IMR-90 (cell line): ENCODE measurements at regions not wholly inside any gene's neighbourhood (a gene's known extent, or its start where the extent isn't known, plus 50 kb on each side); places are given as distances from the start of the nearest gene placed in this dataset.

Experiments used
- ATAC-seq: fragments of 200-7000 bp; cut with Tn5 transposase; 2 replicates; pipeline ENCODE4 v1.9.1; 2020; ENCODE audit warnings: low read depth, mild to moderate bottlenecking, moderate library complexity
- BruUV-seq: library from RNA; stranded (reverse); fragments of 400-500 nt; replicated peaks from 2 replicates; lab custom pipeline; 2021; lab: Mats Ljungman, UMichigan
- CTCF ChIA-PET: fragments of 300-600 bp; formaldehyde crosslinking; extraction: SDS; loops from one replicate; lab custom pipeline; 2021; ENCODE audit warnings: antibody characterized with exemption; lab: Yijun Ruan, JAX
- POLR2A ChIA-PET: fragments of 300-600 bp; sonication (Branson Sonifier 250); formaldehyde crosslinking; loops from one replicate; lab custom pipeline; 2022; ENCODE audit warnings: antibody characterized with exemption; ENCODE audit not compliant: unreplicated experiment; lab: Charles Lee
- DNase-seq: peaks from one replicate; pipeline ENCODE4 v3.0.0; 2013
- H2AFZ ChIP-seq: replicated peaks from 2 replicates; pipeline ENCODE3; 2013; ENCODE audit warnings: low read length, mild to moderate bottlenecking; ENCODE audit not compliant: poor library complexity
- H2AK5ac ChIP-seq: 2 replicates; pipeline ENCODE4 v1.6.1; 2013; ENCODE audit warnings: low read depth, low read length, inconsistent platforms
- H2AK9ac ChIP-seq: replicated peaks from 2 replicates; pipeline ENCODE3; 2013; ENCODE audit warnings: mild to moderate bottlenecking, low read depth, low read length, moderate library complexity; ENCODE audit not compliant: poor library complexity
- H2BK120ac ChIP-seq: 2 replicates; pipeline ENCODE4 v1.6.1; 2013; ENCODE audit warnings: low read depth, low read length, inconsistent platforms
- H2BK15ac ChIP-seq: 3 replicates; pipeline ENCODE4 v1.6.1; 2013; ENCODE audit warnings: low read depth, low read length, inconsistent platforms
- H2BK20ac ChIP-seq: 2 replicates; pipeline ENCODE4 v1.6.1; 2013; ENCODE audit warnings: low read depth, mild to moderate bottlenecking, inconsistent platforms, low read length, moderate library complexity
- H2BK5ac ChIP-seq: 2 replicates; pipeline ENCODE4 v1.6.1; 2013; ENCODE audit warnings: mild to moderate bottlenecking, low read depth, low read length, inconsistent platforms; ENCODE audit not compliant: poor library complexity, severe bottlenecking
- H3K14ac ChIP-seq: replicated peaks from 2 replicates; pipeline ENCODE4 v1.6.1; 2013; ENCODE audit warnings: low read depth, low read length, inconsistent platforms
- H3K18ac ChIP-seq: 2 replicates; pipeline ENCODE4 v1.6.1; 2013; ENCODE audit warnings: low read depth, low read length, control low read depth
- H3K23ac ChIP-seq: 2 replicates; pipeline ENCODE4 v1.6.1; 2013; ENCODE audit warnings: low read depth, low read length, inconsistent platforms
- H3K27ac ChIP-seq: 2 replicates; pipeline ENCODE4 v1.5.1; 2013; ENCODE audit warnings: mild to moderate bottlenecking, control low read depth, low read length; ENCODE audit not compliant: insufficient read depth
- H3K27me3 ChIP-seq: 2 replicates; pipeline ENCODE4 v1.6.1; 2013; ENCODE audit warnings: low read length; ENCODE audit not compliant: control insufficient read depth, insufficient read depth
- H3K36me3 ChIP-seq: 2 replicates; pipeline ENCODE4 v1.6.1; 2013; ENCODE audit warnings: low read length, mixed read lengths; ENCODE audit not compliant: control insufficient read depth, insufficient read depth
- H3K4ac ChIP-seq: 2 replicates; pipeline ENCODE4 v1.6.1; 2013; ENCODE audit warnings: low read depth, low read length, inconsistent platforms
- H3K4me1 ChIP-seq: 2 replicates; pipeline ENCODE4 v1.6.1; 2013; ENCODE audit warnings: low read length, mixed read lengths; ENCODE audit not compliant: control insufficient read depth, insufficient read depth
- H3K4me2 ChIP-seq: 2 replicates; pipeline ENCODE4 v1.6.1; 2013; ENCODE audit warnings: low read depth, mild to moderate bottlenecking, control low read depth, low read length, moderate library complexity
- H3K4me3 ChIP-seq: 2 replicates; pipeline ENCODE4 v1.5.1; 2013; ENCODE audit warnings: low read depth, mild to moderate bottlenecking, control low read depth, low read length, moderate library complexity; ENCODE audit not compliant: insufficient read depth
- H3K56ac ChIP-seq: 2 replicates; pipeline ENCODE4 v1.6.1; 2013; ENCODE audit warnings: low read length, inconsistent platforms; ENCODE audit not compliant: insufficient read depth; ENCODE audit errors: extremely low read depth
- H3K79me1 ChIP-seq, 2 experiments: 2 replicates each; pipeline ENCODE4 v1.6.1; 2013; ENCODE audit warnings: low read length in 2 of 2, inconsistent platforms in 1 of 2, low read depth in 1 of 2
- H3K9ac ChIP-seq: 2 replicates; pipeline ENCODE4 v1.6.1; 2013; ENCODE audit warnings: low read depth, low read length, control low read depth
- H3K9me1 ChIP-seq: 2 replicates; pipeline ENCODE4 v1.6.1; 2013; ENCODE audit warnings: low read length, inconsistent platforms; ENCODE audit not compliant: insufficient read depth
- H3K9me3 ChIP-seq: 2 replicates; pipeline ENCODE4 v1.6.1; 2013; ENCODE audit warnings: low read length; ENCODE audit not compliant: control insufficient read depth, insufficient read depth
- H4K20me1 ChIP-seq: 2 replicates; pipeline ENCODE4 v1.6.1; 2013; ENCODE audit warnings: low read length, inconsistent platforms; ENCODE audit not compliant: insufficient read depth
- H4K5ac ChIP-seq: 2 replicates; pipeline ENCODE4 v1.6.1; 2013; ENCODE audit warnings: mild to moderate bottlenecking, low read depth, low read length, control low read depth
- H4K8ac ChIP-seq, 2 experiments: 2 replicates each; pipeline ENCODE4 v1.6.1; 2013; ENCODE audit warnings: low read depth in 2 of 2, low read length in 2 of 2, control low read depth in 1 of 2, inconsistent platforms in 1 of 2
- H4K91ac ChIP-seq: 2 replicates; pipeline ENCODE4 v1.6.1; 2013; ENCODE audit warnings: low read depth, low read length, inconsistent platforms; ENCODE audit not compliant: insufficient read depth
- CEBPB ChIP-seq: IDR thresholded peaks from 2 replicates; pipeline ENCODE4 v1.6.1; 2012; ENCODE audit warnings: low read depth, low read length, improper control_type of control experiment
- ELK1 ChIP-seq: fragments of 150-350 bp; IDR thresholded peaks from 2 replicates; pipeline ENCODE4 v1.6.1; 2016; ENCODE audit warnings: low read depth, mild to moderate bottlenecking, low read length, moderate library complexity, borderline replicate concordance
- MAFK ChIP-seq: IDR thresholded peaks from 2 replicates; pipeline ENCODE4 v1.6.1; 2012; ENCODE audit warnings: low read depth, low read length, improper control_type of control experiment
- MXI1 ChIP-seq: IDR thresholded peaks from 2 replicates; pipeline ENCODE4 v1.6.1; 2012; ENCODE audit warnings: low read depth, mild to moderate bottlenecking, low read length, moderate library complexity, borderline replicate concordance
- NFE2L2 ChIP-seq: fragments of 150-350 bp; IDR thresholded peaks from 2 replicates; pipeline ENCODE4 v1.6.1; 2016; ENCODE audit warnings: low read depth, mild to moderate bottlenecking, low read length
- POLR2A ChIP-seq: IDR thresholded peaks from 2 replicates; pipeline ENCODE4 v1.6.1; 2012; ENCODE audit warnings: mild to moderate bottlenecking, low read depth, low read length
- RCOR1 ChIP-seq: IDR thresholded peaks from 2 replicates; pipeline ENCODE4 v1.6.1; 2012; ENCODE audit warnings: mild to moderate bottlenecking, low read length, improper control_type of control experiment; ENCODE audit not compliant: insufficient replicate concordance
- RFX5 ChIP-seq: IDR thresholded peaks from 2 replicates; pipeline ENCODE4 v1.8.0; 2012; ENCODE audit warnings: low read depth, mild to moderate bottlenecking, low read length, moderate library complexity
- WGBS, 2 experiments: methylation state at CpG; one replicate each; pipeline versions ENCODE4 v1.1.5 to v1.1.7; 2013; ENCODE audit warnings: missing lambda C conversion rate in 2 of 2; ENCODE audit not compliant: insufficient read length in 1 of 2; ENCODE audit errors: extremely low coverage in 2 of 2; 5-methylcytosine and 5-hydroxymethylcytosine counted together
- dilution Hi-C: fragments of 300-500 bp; cut with HindIII; formaldehyde crosslinking; loops from one replicate; pipeline ENCODE4 v1.14.3; 2018; ENCODE audit warnings: low sequenced_read_pairs; ENCODE audit not compliant: unreplicated experiment
- in situ Hi-C: fragments of 300-500 bp; cut with MboI; formaldehyde crosslinking; loops from 3 replicates; pipeline ENCODE4 v1.14.3; 2019; ENCODE audit warnings: low sequenced_read_pairs, inconsistent platforms, mixed read lengths
- intact Hi-C: fragments of 100-400 bp; cut with micrococcal nuclease; formaldehyde crosslinking; loops from 2 replicates; pipeline ENCODE4 v1.10.0; 2022
- TF ChIP-seq, protein P1 (sequence below): conservative IDR thresholded peaks from 2 replicates; pipeline ENCODE4 v1.5.1; 2012; ENCODE audit warnings: mild to moderate bottlenecking, low read depth, low read length, improper control_type of control experiment

DNA sequence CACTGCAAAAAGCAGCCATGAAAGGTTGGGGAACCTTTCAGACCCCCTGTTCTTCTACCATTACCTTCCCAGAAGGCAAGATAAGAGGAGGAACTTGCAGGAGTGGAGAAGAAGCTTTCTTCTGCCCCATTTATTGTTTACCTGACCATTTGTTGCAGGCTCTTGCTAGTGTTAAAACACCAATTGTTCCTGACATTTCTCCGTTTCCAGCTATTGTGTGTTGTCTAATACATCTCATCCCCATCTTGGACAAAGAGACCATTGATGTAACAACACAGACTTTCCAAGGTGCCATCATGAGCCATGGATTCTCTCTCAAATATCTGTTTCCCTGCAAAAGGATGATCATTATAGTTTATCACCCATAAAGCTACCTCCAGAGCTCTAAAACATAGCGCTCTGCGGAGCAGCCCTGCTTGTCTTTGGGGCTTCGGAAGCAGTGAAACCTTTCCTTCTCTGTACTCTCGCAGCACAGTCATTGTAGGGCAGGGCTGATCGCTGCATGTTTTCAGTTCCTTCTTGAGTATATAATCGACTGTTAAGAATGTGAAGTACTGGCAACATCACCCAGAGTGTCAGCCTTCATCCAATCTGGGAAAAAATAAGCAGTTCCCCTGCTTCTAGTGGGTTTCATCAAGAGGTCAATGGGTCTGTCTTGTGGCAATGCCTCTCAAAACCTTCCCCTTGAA lies 680.0 kb downstream of the SEMA5A start:
- no peaks in the 10 kb centered on the region for H3K4me1 ChIP-seq
- no peak overlapping the region for H2BK20ac ChIP-seq
- H2AK5ac ChIP-seq, result no peak overlapping the region
- H3K4me3 ChIP-seq, result no peak overlapping the region
- no peak overlapping the region for H3K18ac ChIP-seq
- no peak overlapping the region for H3K4ac ChIP-seq
- H3K79me1 ChIP-seq, result no peaks in the 10 kb centered on the region
- H2BK5ac ChIP-seq, result no peak overlapping the region
- H3K23ac ChIP-seq, result no peak overlapping the region; the same call in 1 of the 2 replicates
- in situ Hi-C loops (no loop called here), intact Hi-C loops (no loop called here), dilution Hi-C loops (no loop called here)
- no peak for TF ChIP-seq POLR2A
- TF ChIP-seq, protein P1, sequence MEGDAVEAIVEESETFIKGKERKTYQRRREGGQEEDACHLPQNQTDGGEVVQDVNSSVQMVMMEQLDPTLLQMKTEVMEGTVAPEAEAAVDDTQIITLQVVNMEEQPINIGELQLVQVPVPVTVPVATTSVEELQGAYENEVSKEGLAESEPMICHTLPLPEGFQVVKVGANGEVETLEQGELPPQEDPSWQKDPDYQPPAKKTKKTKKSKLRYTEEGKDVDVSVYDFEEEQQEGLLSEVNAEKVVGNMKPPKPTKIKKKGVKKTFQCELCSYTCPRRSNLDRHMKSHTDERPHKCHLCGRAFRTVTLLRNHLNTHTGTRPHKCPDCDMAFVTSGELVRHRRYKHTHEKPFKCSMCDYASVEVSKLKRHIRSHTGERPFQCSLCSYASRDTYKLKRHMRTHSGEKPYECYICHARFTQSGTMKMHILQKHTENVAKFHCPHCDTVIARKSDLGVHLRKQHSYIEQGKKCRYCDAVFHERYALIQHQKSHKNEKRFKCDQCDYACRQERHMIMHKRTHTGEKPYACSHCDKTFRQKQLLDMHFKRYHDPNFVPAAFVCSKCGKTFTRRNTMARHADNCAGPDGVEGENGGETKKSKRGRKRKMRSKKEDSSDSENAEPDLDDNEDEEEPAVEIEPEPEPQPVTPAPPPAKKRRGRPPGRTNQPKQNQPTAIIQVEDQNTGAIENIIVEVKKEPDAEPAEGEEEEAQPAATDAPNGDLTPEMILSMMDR, result no peak
- TF ChIP-seq MAFK, result no peak
- TF ChIP-seq NFE2L2, result no peak
- TF ChIP-seq CEBPB, result no peak
- no peak for TF ChIP-seq RFX5
- no peak for TF ChIP-seq RCOR1
- TF ChIP-seq ELK1, result no peak
- TF ChIP-seq MXI1, result no peak
- no peak overlapping the region for H2BK15ac ChIP-seq
- no CpG with 5 or more reads among the region's 7 CpGs for WGBS, 2 experiments
- no peaks in the 10 kb centered on the region for H3K9me1 ChIP-seq
- H3K27ac ChIP-seq, result no peak overlapping the region
- ChIA-PET CTCF (interaction anchor here (0.7 kb wide), 1 partner anchor 611 kb away, joined by 3 read pairs; no protein-coding TSS in a partner anchor), POLR2A (no interaction called here)
- no peak overlapping the region for H3K4me2 ChIP-seq
- H3K9me3 ChIP-seq, result no peaks in the 10 kb centered on the region
- DNase-seq (no peak), ATAC-seq (no peak)
- no peak overlapping the region for H3K9ac ChIP-seq
- no peak overlapping the region for H3K56ac ChIP-seq
- no peaks in the 10 kb centered on the region for H3K27me3 ChIP-seq
- H4K8ac ChIP-seq, result no peak overlapping the region
- no peak overlapping the region for H4K91ac ChIP-seq
- H2AFZ ChIP-seq, result peak overlapping the region; percentile 44
- no peak overlapping the region for H2BK120ac ChIP-seq
- no TSS peak for BruUV-seq
- H4K5ac ChIP-seq, result no peak overlapping the region
- H2AK9ac ChIP-seq, result no peak overlapping the region
- no peaks in the 10 kb centered on the region for H3K36me3 ChIP-seq
- H4K20me1 ChIP-seq, result no peaks in the 10 kb centered on the region
- H3K14ac ChIP-seq, result no peak overlapping the region
